ENCODE measurements at regions not wholly inside any gene's neighbourhood (a gene's known extent, or its start where the extent isn't known, plus 50 kb on each side); places are given as distances from the start of the nearest gene placed in this dataset.

GRCh38 chr12:92600052-92600451 is 102.7 kb upstream of the PLEKHG7 start:
- TF ChIP-seq POLR2A (IDR thresholded peaks at IDR 0.05) = no peak
- TF ChIP-seq CTCF (IDR thresholded peaks at IDR 0.05) = no peak
- Histone ChIP-seq H3K27ac (no peak overlapping the region), H3K4me3 (replicated peaks in 1 of 3) (no peak overlapping the region), H3K4me1 (no peaks in the 10 kb centered on the region), H3K9me3 (no peaks in the 10 kb centered on the region), H3K36me3 (no peaks in the 10 kb centered on the region), H3K27me3 (no peaks in the 10 kb centered on the region)
- 100% methylated on average over 1 of the region's 1 CpG for whole genome bisulfite sequencing, 2 donors
- DNase-seq = no peak
- intact Hi-C loops (cut with DNase I) = no loop called here

DNA sequence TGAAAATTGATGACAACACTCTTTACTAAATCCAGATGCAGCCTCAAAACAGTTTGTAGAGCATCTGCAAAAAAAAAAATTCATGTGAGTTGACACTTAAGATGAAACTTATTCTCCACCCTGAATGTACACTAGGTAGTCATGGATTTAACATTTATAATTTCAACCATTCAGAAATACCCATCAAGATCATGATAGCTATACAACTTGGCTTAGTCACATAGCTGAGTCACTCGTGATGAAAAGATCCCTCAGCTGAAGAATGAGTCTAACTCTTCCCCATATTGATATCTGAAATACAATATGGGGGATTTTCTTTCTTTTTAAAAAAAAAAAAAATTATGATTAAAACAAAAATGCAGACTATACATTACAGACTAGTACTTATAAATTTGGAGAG is 104.8 kb upstream of the PLEKHG7 start:
- H3K9me3 ChIP-seq = no peaks in the 10 kb centered on the region
- H3K4me1 ChIP-seq = no peaks in the 10 kb centered on the region
- intact Hi-C loops (cut with DNase I) = no loop called here
- no peak overlapping the region for H3K27ac ChIP-seq
- WGBS, 2 donors = 71 to 88% methylated on average over 1 of the region's 1 CpG
- TF ChIP-seq CTCF (IDR thresholded peaks at IDR 0.05) = no peak
- no peak for TF ChIP-seq POLR2A (IDR thresholded peaks at IDR 0.05)
- DNase-seq = no peak
- H3K36me3 ChIP-seq = no peaks in the 10 kb centered on the region
- H3K27me3 ChIP-seq = no peaks in the 10 kb centered on the region
- H3K4me3 ChIP-seq (replicated peaks in 1 of 3) = no peak overlapping the region

DNA sequence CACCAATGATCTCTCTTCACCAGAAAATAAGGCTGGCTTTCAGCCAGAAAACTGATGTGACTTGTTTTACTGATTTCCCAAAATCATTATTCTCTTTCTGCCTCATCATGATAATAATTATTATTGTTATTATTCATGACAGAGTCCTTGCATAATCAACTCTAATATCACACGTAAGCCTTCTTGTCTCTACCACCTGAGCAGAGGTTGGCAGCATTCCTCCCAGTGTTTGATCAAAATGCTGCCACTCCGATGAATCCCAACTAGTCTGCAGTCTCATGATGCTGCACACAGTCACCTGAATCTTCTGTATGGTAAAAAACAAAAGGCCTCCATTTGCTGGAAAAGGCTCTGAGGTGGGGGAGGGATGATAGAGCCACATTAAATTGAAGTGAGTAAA is 105.7 kb upstream of the PLEKHG7 start:
- no peaks in the 10 kb centered on the region for H3K27me3 ChIP-seq
- no peaks in the 10 kb centered on the region for H3K4me1 ChIP-seq
- H3K9me3 ChIP-seq = no peaks in the 10 kb centered on the region
- DNase-seq = no peak
- 72% methylated on average over 2 of the region's 2 CpGs for WGBS, 2 donors
- TF ChIP-seq POLR2A (IDR thresholded peaks at IDR 0.05) = no peak
- TF ChIP-seq CTCF (IDR thresholded peaks at IDR 0.05) = no peak
- H3K4me3 ChIP-seq (replicated peaks in 1 of 3) = no peak overlapping the region
- intact Hi-C loops (cut with DNase I) = no loop called here
- H3K36me3 ChIP-seq = no peaks in the 10 kb centered on the region
- H3K27ac ChIP-seq = no peak overlapping the region

GRCh38 chr12:92596383-92596782 is 106.4 kb upstream of the PLEKHG7 start:
- H3K4me1 ChIP-seq = no peaks in the 10 kb centered on the region
- no peaks in the 10 kb centered on the region for H3K9me3 ChIP-seq
- no peak for DNase-seq
- H3K4me3 ChIP-seq (replicated peaks in 1 of 3) = no peak overlapping the region
- no peaks in the 10 kb centered on the region for H3K36me3 ChIP-seq
- 74 to 81% methylated on average over 7 of the region's 7 CpGs for WGBS, 2 donors
- no peak for TF ChIP-seq CTCF (IDR thresholded peaks at IDR 0.05)
- no peak for TF ChIP-seq POLR2A (IDR thresholded peaks at IDR 0.05)
- H3K27me3 ChIP-seq = no peaks in the 10 kb centered on the region
- intact Hi-C loops (cut with DNase I) = no loop called here
- no peak overlapping the region for H3K27ac ChIP-seq

- intact Hi-C loops (cut with DNase I) = no loop called here
- no peaks in the 10 kb centered on the region for H3K4me1 ChIP-seq
- H3K9me3 ChIP-seq = no peaks in the 10 kb centered on the region
These were observed 107.1 kb upstream of the PLEKHG7 start for GRCh38 chr12:92595663-92596062.

More at GRCh38 chr12:92595663-92596062, 107.1 kb upstream of the PLEKHG7 start:
- Histone ChIP-seq H3K36me3 (no peaks in the 10 kb centered on the region), H3K4me3 (replicated peaks in 1 of 3) (no peak overlapping the region), H3K27me3 (no peaks in the 10 kb centered on the region), H3K27ac (no peak overlapping the region)
- WGBS, 2 donors = 96 to 97% methylated on average over 1 of the region's 1 CpG
- no peak for DNase-seq
- TF ChIP-seq CTCF (IDR thresholded peaks at IDR 0.05) = no peak
- TF ChIP-seq POLR2A (IDR thresholded peaks at IDR 0.05) = no peak

All from thyroid gland (tissue), 4 donors.